ENCODE measurements at regions not wholly inside any gene's neighbourhood (a gene's known extent, or its start where the extent isn't known, plus 50 kb on each side); places are given as distances from the start of the nearest gene placed in this dataset.
"Not testable (repeated sequence)": the region's sequence is repeated elsewhere in the genome, so short reads cannot be mapped to it uniquely, and the experiment has no call there.

GRCh38 chr11:67940440-67940839 lies 63.5 kb downstream of the UNC93B1 start:
- POLR2A ChIA-PET; intact Hi-C loops (cut with micrococcal nuclease); H3K9ac ChIP-seq (replicated peaks; ENCODE audit: extremely low read depth, insufficient read depth, low read length); H3K9me1 ChIP-seq (replicated peaks; ENCODE audit: control insufficient read depth, extremely low read depth, insufficient read depth, low read length); dilution Hi-C loops (cut with MboI; ENCODE audit: extremely low pct_ligation_motif_present, low sequenced_read_pairs); H3K27ac ChIP-seq (ENCODE audit: insufficient read depth, low read depth, low read length); H2AFZ ChIP-seq (ENCODE audit: low read depth, low read length); H4K20me1 ChIP-seq (replicated peaks; ENCODE audit: control insufficient read depth, extremely low read depth, insufficient read depth, low read length); H3K4me3 ChIP-seq (replicated peaks in 1 of 3; ENCODE audit: insufficient read depth in 1 of 3, low read depth in 1 of 3, low read length in 3 of 3); H3K36me3 ChIP-seq (ENCODE audit: control insufficient read depth in 2 of 2, extremely low read depth in 1 of 2, insufficient read depth in 2 of 2, low read length in 2 of 2); DNase-seq (ENCODE audit: low read depth, low spot score); FAIRE-seq; BruUV-seq (replicated peaks); CTCF ChIA-PET; H3K27me3 ChIP-seq (ENCODE audit: control insufficient read depth in 2 of 2, insufficient read depth in 2 of 2, low read length in 2 of 2); H3K4me2 ChIP-seq (ENCODE audit: insufficient read depth, low read length); H3K9me3 ChIP-seq (replicated peaks; ENCODE audit: control insufficient read depth, insufficient read depth, low read length); H3K79me2 ChIP-seq (ENCODE audit: control insufficient read depth, insufficient read depth, low read length); H3K4me1 ChIP-seq (ENCODE audit: control insufficient read depth, extremely low read depth, insufficient read depth, low read length): not testable (repeated sequence)

- CTCF ChIA-PET: interaction anchor here (1.3 kb wide), 1 partner anchor 17 kb away, joined by 4 read pairs; no protein-coding TSS in a partner anchor
- H3K9me3 ChIP-seq (replicated peaks; ENCODE audit: control insufficient read depth, insufficient read depth, low read length); dilution Hi-C loops (cut with MboI; ENCODE audit: extremely low pct_ligation_motif_present, low sequenced_read_pairs); H3K4me1 ChIP-seq (ENCODE audit: control insufficient read depth, extremely low read depth, insufficient read depth, low read length); H3K9ac ChIP-seq (replicated peaks; ENCODE audit: extremely low read depth, insufficient read depth, low read length); POLR2A ChIA-PET; DNase-seq (ENCODE audit: low read depth, low spot score); H3K27me3 ChIP-seq (ENCODE audit: control insufficient read depth in 2 of 2, insufficient read depth in 2 of 2, low read length in 2 of 2); H3K4me3 ChIP-seq (replicated peaks in 1 of 3; ENCODE audit: insufficient read depth in 1 of 3, low read depth in 1 of 3, low read length in 3 of 3); H3K36me3 ChIP-seq (ENCODE audit: control insufficient read depth in 2 of 2, extremely low read depth in 1 of 2, insufficient read depth in 2 of 2, low read length in 2 of 2); H2AFZ ChIP-seq (ENCODE audit: low read depth, low read length); intact Hi-C loops (cut with micrococcal nuclease); FAIRE-seq; BruUV-seq (replicated peaks); H3K79me2 ChIP-seq (ENCODE audit: control insufficient read depth, insufficient read depth, low read length); H3K27ac ChIP-seq (ENCODE audit: insufficient read depth, low read depth, low read length); H3K9me1 ChIP-seq (replicated peaks; ENCODE audit: control insufficient read depth, extremely low read depth, insufficient read depth, low read length); H4K20me1 ChIP-seq (replicated peaks; ENCODE audit: control insufficient read depth, extremely low read depth, insufficient read depth, low read length); H3K4me2 ChIP-seq (ENCODE audit: insufficient read depth, low read length): not testable (repeated sequence)
Observed at GRCh38 chr11:67938964-67939363, 64.9 kb downstream of the UNC93B1 start.

GRCh38 chr11:67938371-67938770 lies 65.5 kb downstream of the UNC93B1 start:
- H3K4me2 ChIP-seq (ENCODE audit: insufficient read depth, low read length); H3K27ac ChIP-seq (ENCODE audit: insufficient read depth, low read depth, low read length); H4K20me1 ChIP-seq (replicated peaks; ENCODE audit: control insufficient read depth, extremely low read depth, insufficient read depth, low read length); H3K4me1 ChIP-seq (ENCODE audit: control insufficient read depth, extremely low read depth, insufficient read depth, low read length); H3K79me2 ChIP-seq (ENCODE audit: control insufficient read depth, insufficient read depth, low read length); POLR2A ChIA-PET; H3K27me3 ChIP-seq (ENCODE audit: control insufficient read depth in 2 of 2, insufficient read depth in 2 of 2, low read length in 2 of 2); H3K9me3 ChIP-seq (replicated peaks; ENCODE audit: control insufficient read depth, insufficient read depth, low read length); H3K36me3 ChIP-seq (ENCODE audit: control insufficient read depth in 2 of 2, extremely low read depth in 1 of 2, insufficient read depth in 2 of 2, low read length in 2 of 2); BruUV-seq (replicated peaks); H3K9ac ChIP-seq (replicated peaks; ENCODE audit: extremely low read depth, insufficient read depth, low read length); intact Hi-C loops (cut with micrococcal nuclease); CTCF ChIA-PET; H2AFZ ChIP-seq (ENCODE audit: low read depth, low read length); H3K4me3 ChIP-seq (replicated peaks in 1 of 3; ENCODE audit: insufficient read depth in 1 of 3, low read depth in 1 of 3, low read length in 3 of 3); H3K9me1 ChIP-seq (replicated peaks; ENCODE audit: control insufficient read depth, extremely low read depth, insufficient read depth, low read length); FAIRE-seq; dilution Hi-C loops (cut with MboI; ENCODE audit: extremely low pct_ligation_motif_present, low sequenced_read_pairs); DNase-seq (ENCODE audit: low read depth, low spot score): not testable (repeated sequence)

GRCh38 chr11:67923565-67923964 lies 80.3 kb downstream of the UNC93B1 start:
- H2AFZ ChIP-seq (ENCODE audit: low read depth, low read length); H4K20me1 ChIP-seq (replicated peaks; ENCODE audit: control insufficient read depth, extremely low read depth, insufficient read depth, low read length); POLR2A ChIA-PET; FAIRE-seq; intact Hi-C loops (cut with micrococcal nuclease); H3K4me3 ChIP-seq (replicated peaks in 1 of 3; ENCODE audit: insufficient read depth in 1 of 3, low read depth in 1 of 3, low read length in 3 of 3); H3K4me2 ChIP-seq (ENCODE audit: insufficient read depth, low read length); DNase-seq (ENCODE audit: low read depth, low spot score); H3K9ac ChIP-seq (replicated peaks; ENCODE audit: extremely low read depth, insufficient read depth, low read length); H3K27ac ChIP-seq (ENCODE audit: insufficient read depth, low read depth, low read length); CTCF ChIA-PET; H3K79me2 ChIP-seq (ENCODE audit: control insufficient read depth, insufficient read depth, low read length); BruUV-seq (replicated peaks); H3K27me3 ChIP-seq (ENCODE audit: control insufficient read depth in 2 of 2, insufficient read depth in 2 of 2, low read length in 2 of 2); H3K36me3 ChIP-seq (ENCODE audit: control insufficient read depth in 2 of 2, extremely low read depth in 1 of 2, insufficient read depth in 2 of 2, low read length in 2 of 2); H3K4me1 ChIP-seq (ENCODE audit: control insufficient read depth, extremely low read depth, insufficient read depth, low read length); H3K9me3 ChIP-seq (replicated peaks; ENCODE audit: control insufficient read depth, insufficient read depth, low read length); dilution Hi-C loops (cut with MboI; ENCODE audit: extremely low pct_ligation_motif_present, low sequenced_read_pairs); H3K9me1 ChIP-seq (replicated peaks; ENCODE audit: control insufficient read depth, extremely low read depth, insufficient read depth, low read length): not testable (repeated sequence)
